Vagina (tissue), 2 donors: ENCODE measurements at regions not wholly inside any gene's neighbourhood (a gene's known extent, or its start where the extent isn't known, plus 50 kb on each side); places are given as distances from the start of the nearest gene placed in this dataset.

Experiments used
- DNase-seq, 2 donors: peaks; one replicate each; pipeline ENCODE4 v3.0.0-alpha.2; 2017; ENCODE audit errors: extremely low spot score in 2 of 2
- H3K27ac ChIP-seq: fragments of 200-600 bp; sonication (generic); one replicate; pipeline ENCODE4 v1.5.1; 2019
- H3K27me3 ChIP-seq: fragments of 200-600 bp; sonication (generic); one replicate; pipeline ENCODE4 v1.5.1; 2019
- H3K36me3 ChIP-seq, 2 donors: fragments of 200-600 bp; sonication (generic); one replicate each; pipeline ENCODE4 v1.5.1; 2017 to 2019
- H3K4me1 ChIP-seq: fragments of 200-600 bp; sonication (generic); one replicate; pipeline ENCODE4 v1.5.1; 2019
- H3K4me3 ChIP-seq, 2 donors: fragments of 200-600 bp; sonication (generic); 1 replicate in 1 of 2; 2 replicates in 1 of 2; pipeline ENCODE4 v1.5.1; 2016 to 2019
- H3K9me3 ChIP-seq: fragments of 200-600 bp; sonication (generic); one replicate; pipeline ENCODE4 v1.5.1; 2019
- CTCF ChIP-seq, 3 experiments: fragments of 450-650 bp in 2 of 3; fragments of 200-600 bp in 1 of 3; sonication (generic) in 1 of 3; IDR thresholded peaks; one replicate each; pipeline ENCODE4 v1.5.1; 2017 to 2019; ENCODE audit warnings: antibody characterized with exemption in 3 of 3, mild to moderate bottlenecking in 2 of 3, moderate library complexity in 2 of 3
- POLR2A ChIP-seq, 2 donors: fragments of 450-650 bp; IDR thresholded peaks; one replicate each; pipeline ENCODE4 v1.6.1; 2017; ENCODE audit warnings: antibody characterized with exemption in 2 of 2, mild to moderate bottlenecking in 2 of 2, moderate library complexity in 2 of 2
- POLR2AphosphoS5 ChIP-seq, 2 donors: sonication (generic); formaldehyde crosslinking; IDR thresholded peaks; one replicate each; pipeline ENCODE4 v1.9.0; 2017; ENCODE audit warnings: antibody characterized with exemption in 2 of 2, mild to moderate bottlenecking in 2 of 2, low read depth in 1 of 2; ENCODE audit not compliant: insufficient read depth in 1 of 2
- intact Hi-C: fragments of 100-400 bp; cut with DNase I; formaldehyde crosslinking; loops from one replicate; pipeline ENCODE4 v1.15.1; 2023

GRCh38 chr4:128463006-128463405, 175.4 kb upstream of the PGRMC2 start:
- Histone ChIP-seq H3K36me3 (no peaks in the 10 kb centered on the region), H3K9me3 (no peaks in the 10 kb centered on the region), H3K4me1 (peaks cover 20% of the 10 kb centered on the region), H3K27me3 (no peaks in the 10 kb centered on the region), H3K4me3 (no peak overlapping the region), H3K27ac (no peak overlapping the region)
- no peak for DNase-seq
- TF ChIP-seq POLR2AphosphoS5 (IDR thresholded peaks at IDR 0.05; ENCODE audit: insufficient read depth in 1 of 2, low read depth in 1 of 2) (no peak), CTCF (IDR thresholded peaks at IDR 0.05) (no peak), POLR2A (IDR thresholded peaks at IDR 0.05) (no peak)
- intact Hi-C loops, result loop anchor here (10.0 kb wide), 1 partner anchor 112 kb away; no protein-coding TSS in a partner anchor

- Histone ChIP-seq H3K4me1 (peaks cover 12% of the 10 kb centered on the region), H3K9me3 (no peaks in the 10 kb centered on the region), H3K4me3 (no peak overlapping the region), H3K36me3 (no peaks in the 10 kb centered on the region), H3K27ac (no peak overlapping the region), H3K27me3 (no peaks in the 10 kb centered on the region)
- DNase-seq, result no peak
- TF ChIP-seq CTCF (IDR thresholded peaks at IDR 0.05), result no peak
- no peak for TF ChIP-seq POLR2A (IDR thresholded peaks at IDR 0.05)
- TF ChIP-seq POLR2AphosphoS5 (IDR thresholded peaks at IDR 0.05; ENCODE audit: insufficient read depth in 1 of 2, low read depth in 1 of 2), result no peak
- intact Hi-C loops, result loop anchor here (10.0 kb wide), 1 partner anchor 113 kb away; no protein-coding TSS in a partner anchor
These were observed 174.6 kb upstream of the PGRMC2 start for GRCh38 chr4:128462103-128462783.

- Histone ChIP-seq H3K4me1 (peaks cover 10% of the 10 kb centered on the region), H3K27ac (peak overlapping the region; percentile 35), H3K36me3 (no peaks in the 10 kb centered on the region), H3K27me3 (no peaks in the 10 kb centered on the region), H3K4me3 (no peak overlapping the region), H3K9me3 (no peaks in the 10 kb centered on the region)
- TF ChIP-seq CTCF (IDR thresholded peaks at IDR 0.05) (no peak), POLR2AphosphoS5 (IDR thresholded peaks at IDR 0.05; ENCODE audit: insufficient read depth in 1 of 2, low read depth in 1 of 2) (peak; percentile 17 to 62)
- intact Hi-C loops, result loop anchor here (10.0 kb wide), 1 partner anchor 113 kb away; no protein-coding TSS in a partner anchor
- DNase-seq, result no peak
These were observed 173.9 kb upstream of the PGRMC2 start for GRCh38 chr4:128461291-128462102.

- Histone ChIP-seq H3K9me3 (no peaks in the 10 kb centered on the region), H3K36me3 (no peaks in the 10 kb centered on the region), H3K4me1 (peaks cover 10% of the 10 kb centered on the region), H3K4me3 (no peak overlapping the region), H3K27me3 (no peaks in the 10 kb centered on the region), H3K27ac (no peak overlapping the region)
- no peak for DNase-seq
- TF ChIP-seq CTCF (IDR thresholded peaks at IDR 0.05) (no peak), POLR2A (IDR thresholded peaks at IDR 0.05) (no peak)
- intact Hi-C loops, result loop anchor here (10.0 kb wide), 2 partner anchors 375 to 405 kb away; no protein-coding TSS in a partner anchor
These were observed 171.9 kb upstream of the PGRMC2 start for GRCh38 chr4:128459547-128459946.
